IMR-90 (cell line): ENCODE measurements at regions not wholly inside any gene's neighbourhood (a gene's known extent, or its start where the extent isn't known, plus 50 kb on each side); places are given as distances from the start of the nearest gene placed in this dataset.

Experiments
- ATAC-seq: fragments of 200-7000 bp; cut with Tn5 transposase; 2 replicates; pipeline ENCODE4 v1.9.1; 2020; ENCODE audit warnings: low read depth, mild to moderate bottlenecking, moderate library complexity
- BruUV-seq: library from RNA; stranded (reverse); fragments of 400-500 nt; replicated peaks from 2 replicates; lab custom pipeline; 2021; lab: Mats Ljungman, UMichigan
- CTCF ChIA-PET: fragments of 300-600 bp; formaldehyde crosslinking; extraction: SDS; loops from one replicate; lab custom pipeline; 2021; ENCODE audit warnings: antibody characterized with exemption; lab: Yijun Ruan, JAX
- POLR2A ChIA-PET: fragments of 300-600 bp; sonication (Branson Sonifier 250); formaldehyde crosslinking; loops from one replicate; lab custom pipeline; 2022; ENCODE audit warnings: antibody characterized with exemption; ENCODE audit not compliant: unreplicated experiment; lab: Charles Lee
- DNase-seq: peaks from one replicate; pipeline ENCODE4 v3.0.0; 2013
- H2AFZ ChIP-seq: replicated peaks from 2 replicates; pipeline ENCODE3; 2013; ENCODE audit warnings: low read length, mild to moderate bottlenecking; ENCODE audit not compliant: poor library complexity
- H2AK5ac ChIP-seq: 2 replicates; pipeline ENCODE4 v1.6.1; 2013; ENCODE audit warnings: low read depth, low read length, inconsistent platforms
- H2AK9ac ChIP-seq: replicated peaks from 2 replicates; pipeline ENCODE3; 2013; ENCODE audit warnings: mild to moderate bottlenecking, low read depth, low read length, moderate library complexity; ENCODE audit not compliant: poor library complexity
- H2BK120ac ChIP-seq: 2 replicates; pipeline ENCODE4 v1.6.1; 2013; ENCODE audit warnings: low read depth, low read length, inconsistent platforms
- H2BK15ac ChIP-seq: 3 replicates; pipeline ENCODE4 v1.6.1; 2013; ENCODE audit warnings: low read depth, low read length, inconsistent platforms
- H2BK20ac ChIP-seq: 2 replicates; pipeline ENCODE4 v1.6.1; 2013; ENCODE audit warnings: low read depth, mild to moderate bottlenecking, inconsistent platforms, low read length, moderate library complexity
- H2BK5ac ChIP-seq: 2 replicates; pipeline ENCODE4 v1.6.1; 2013; ENCODE audit warnings: mild to moderate bottlenecking, low read depth, low read length, inconsistent platforms; ENCODE audit not compliant: poor library complexity, severe bottlenecking
- H3K14ac ChIP-seq: replicated peaks from 2 replicates; pipeline ENCODE4 v1.6.1; 2013; ENCODE audit warnings: low read depth, low read length, inconsistent platforms
- H3K18ac ChIP-seq: 2 replicates; pipeline ENCODE4 v1.6.1; 2013; ENCODE audit warnings: low read depth, low read length, control low read depth
- H3K23ac ChIP-seq: 2 replicates; pipeline ENCODE4 v1.6.1; 2013; ENCODE audit warnings: low read depth, low read length, inconsistent platforms
- H3K27ac ChIP-seq: 2 replicates; pipeline ENCODE4 v1.5.1; 2013; ENCODE audit warnings: mild to moderate bottlenecking, control low read depth, low read length; ENCODE audit not compliant: insufficient read depth
- H3K27me3 ChIP-seq: 2 replicates; pipeline ENCODE4 v1.6.1; 2013; ENCODE audit warnings: low read length; ENCODE audit not compliant: control insufficient read depth, insufficient read depth
- H3K36me3 ChIP-seq: 2 replicates; pipeline ENCODE4 v1.6.1; 2013; ENCODE audit warnings: low read length, mixed read lengths; ENCODE audit not compliant: control insufficient read depth, insufficient read depth
- H3K4ac ChIP-seq: 2 replicates; pipeline ENCODE4 v1.6.1; 2013; ENCODE audit warnings: low read depth, low read length, inconsistent platforms
- H3K4me1 ChIP-seq: 2 replicates; pipeline ENCODE4 v1.6.1; 2013; ENCODE audit warnings: low read length, mixed read lengths; ENCODE audit not compliant: control insufficient read depth, insufficient read depth
- H3K4me2 ChIP-seq: 2 replicates; pipeline ENCODE4 v1.6.1; 2013; ENCODE audit warnings: low read depth, mild to moderate bottlenecking, control low read depth, low read length, moderate library complexity
- H3K4me3 ChIP-seq: 2 replicates; pipeline ENCODE4 v1.5.1; 2013; ENCODE audit warnings: low read depth, mild to moderate bottlenecking, control low read depth, low read length, moderate library complexity; ENCODE audit not compliant: insufficient read depth
- H3K56ac ChIP-seq: 2 replicates; pipeline ENCODE4 v1.6.1; 2013; ENCODE audit warnings: low read length, inconsistent platforms; ENCODE audit not compliant: insufficient read depth; ENCODE audit errors: extremely low read depth
- H3K79me1 ChIP-seq, 2 experiments: 2 replicates each; pipeline ENCODE4 v1.6.1; 2013; ENCODE audit warnings: low read length in 2 of 2, inconsistent platforms in 1 of 2, low read depth in 1 of 2
- H3K9ac ChIP-seq: 2 replicates; pipeline ENCODE4 v1.6.1; 2013; ENCODE audit warnings: low read depth, low read length, control low read depth
- H3K9me1 ChIP-seq: 2 replicates; pipeline ENCODE4 v1.6.1; 2013; ENCODE audit warnings: low read length, inconsistent platforms; ENCODE audit not compliant: insufficient read depth
- H3K9me3 ChIP-seq: 2 replicates; pipeline ENCODE4 v1.6.1; 2013; ENCODE audit warnings: low read length; ENCODE audit not compliant: control insufficient read depth, insufficient read depth
- H4K20me1 ChIP-seq: 2 replicates; pipeline ENCODE4 v1.6.1; 2013; ENCODE audit warnings: low read length, inconsistent platforms; ENCODE audit not compliant: insufficient read depth
- H4K5ac ChIP-seq: 2 replicates; pipeline ENCODE4 v1.6.1; 2013; ENCODE audit warnings: mild to moderate bottlenecking, low read depth, low read length, control low read depth
- H4K8ac ChIP-seq, 2 experiments: 2 replicates each; pipeline ENCODE4 v1.6.1; 2013; ENCODE audit warnings: low read depth in 2 of 2, low read length in 2 of 2, control low read depth in 1 of 2, inconsistent platforms in 1 of 2
- H4K91ac ChIP-seq: 2 replicates; pipeline ENCODE4 v1.6.1; 2013; ENCODE audit warnings: low read depth, low read length, inconsistent platforms; ENCODE audit not compliant: insufficient read depth
- CEBPB ChIP-seq: IDR thresholded peaks from 2 replicates; pipeline ENCODE4 v1.6.1; 2012; ENCODE audit warnings: low read depth, low read length, improper control_type of control experiment
- CHD1 ChIP-seq: IDR thresholded peaks from 2 replicates; pipeline ENCODE4 v1.6.1; 2012; ENCODE audit warnings: low read depth, low read length, improper control_type of control experiment
- ELK1 ChIP-seq: fragments of 150-350 bp; IDR thresholded peaks from 2 replicates; pipeline ENCODE4 v1.6.1; 2016; ENCODE audit warnings: low read depth, mild to moderate bottlenecking, low read length, moderate library complexity, borderline replicate concordance
- MAFK ChIP-seq: IDR thresholded peaks from 2 replicates; pipeline ENCODE4 v1.6.1; 2012; ENCODE audit warnings: low read depth, low read length, improper control_type of control experiment
- MAZ ChIP-seq: IDR thresholded peaks from 2 replicates; pipeline ENCODE4 v1.6.1; 2012; ENCODE audit warnings: low read depth, mild to moderate bottlenecking, low read length, improper control_type of control experiment, moderate library complexity, borderline replicate concordance
- MXI1 ChIP-seq: IDR thresholded peaks from 2 replicates; pipeline ENCODE4 v1.6.1; 2012; ENCODE audit warnings: low read depth, mild to moderate bottlenecking, low read length, moderate library complexity, borderline replicate concordance
- POLR2A ChIP-seq: IDR thresholded peaks from 2 replicates; pipeline ENCODE4 v1.6.1; 2012; ENCODE audit warnings: mild to moderate bottlenecking, low read depth, low read length
- RAD21 ChIP-seq: IDR thresholded peaks from 2 replicates; pipeline ENCODE4 v1.6.1; 2012; ENCODE audit warnings: low read length, improper control_type of control experiment
- RCOR1 ChIP-seq: IDR thresholded peaks from 2 replicates; pipeline ENCODE4 v1.6.1; 2012; ENCODE audit warnings: mild to moderate bottlenecking, low read length, improper control_type of control experiment; ENCODE audit not compliant: insufficient replicate concordance
- RFX5 ChIP-seq: IDR thresholded peaks from 2 replicates; pipeline ENCODE4 v1.8.0; 2012; ENCODE audit warnings: low read depth, mild to moderate bottlenecking, low read length, moderate library complexity
- WGBS, 2 experiments: methylation state at CpG; one replicate each; pipeline versions ENCODE4 v1.1.5 to v1.1.7; 2013; ENCODE audit warnings: missing lambda C conversion rate in 2 of 2; ENCODE audit not compliant: insufficient read length in 1 of 2; ENCODE audit errors: extremely low coverage in 2 of 2; 5-methylcytosine and 5-hydroxymethylcytosine counted together
- dilution Hi-C: fragments of 300-500 bp; cut with HindIII; formaldehyde crosslinking; loops from one replicate; pipeline ENCODE4 v1.14.3; 2018; ENCODE audit warnings: low sequenced_read_pairs; ENCODE audit not compliant: unreplicated experiment
- in situ Hi-C: fragments of 300-500 bp; cut with MboI; formaldehyde crosslinking; loops from 3 replicates; pipeline ENCODE4 v1.14.3; 2019; ENCODE audit warnings: low sequenced_read_pairs, inconsistent platforms, mixed read lengths
- intact Hi-C: fragments of 100-400 bp; cut with micrococcal nuclease; formaldehyde crosslinking; loops from 2 replicates; pipeline ENCODE4 v1.10.0; 2022

- Histone ChIP-seq H4K91ac (no peak overlapping the region), H3K36me3 (no peaks in the 10 kb centered on the region), H4K8ac (no peak overlapping the region), H2BK5ac (no peak overlapping the region), H4K20me1 (no peaks in the 10 kb centered on the region), H3K27ac (no peak overlapping the region), H3K4me1 (no peaks in the 10 kb centered on the region), H3K9me1 (no peaks in the 10 kb centered on the region), H2BK120ac (no peak overlapping the region), H2BK20ac (no peak overlapping the region), H3K4ac (no peak overlapping the region), H3K9me3 (0 out of 2 replicates have a peak, but pooled peaks cover 2% of the 10 kb centered on the region), H3K27me3 (no peaks in the 10 kb centered on the region), H3K4me3 (no peak overlapping the region), H4K5ac (no peak overlapping the region), H3K18ac (no peak overlapping the region), H3K4me2 (no peak overlapping the region), H2AK9ac (no peak overlapping the region), H2AFZ (no peak overlapping the region), H3K23ac (no peak overlapping the region), H2AK5ac (no peak overlapping the region), H3K79me1 (no peaks in the 10 kb centered on the region), H2BK15ac (no peak overlapping the region), H3K9ac (no peak overlapping the region), H3K56ac (no peak overlapping the region), H3K14ac (no peak overlapping the region)
- in situ Hi-C loops: no loop called here
- no peak for DNase-seq
- CTCF ChIA-PET: no interaction called here
- WGBS, 2 experiments: no CpG with 5 or more reads among the region's 2 CpGs
- dilution Hi-C loops: no loop called here
- no TSS peak for BruUV-seq
- POLR2A ChIA-PET: no interaction called here
- ATAC-seq: no peak
- TF ChIP-seq RCOR1: no peak
- no peak for TF ChIP-seq ELK1
- TF ChIP-seq MAZ: no peak
- TF ChIP-seq CHD1: no peak
- no peak for TF ChIP-seq RFX5
- no peak for TF ChIP-seq RAD21
- TF ChIP-seq MXI1: no peak
- no peak for TF ChIP-seq POLR2A
- TF ChIP-seq MAFK: no peak
- no peak for TF ChIP-seq CEBPB
- intact Hi-C loops: no loop called here
Measured at GRCh38 chr20:39294137-39294725, 332.1 kb downstream of the DHX35 start.
